ENCODE measurements at regions not wholly inside any gene's neighbourhood (a gene's known extent, or its start where the extent isn't known, plus 50 kb on each side); places are given as distances from the start of the nearest gene placed in this dataset.

DNA sequence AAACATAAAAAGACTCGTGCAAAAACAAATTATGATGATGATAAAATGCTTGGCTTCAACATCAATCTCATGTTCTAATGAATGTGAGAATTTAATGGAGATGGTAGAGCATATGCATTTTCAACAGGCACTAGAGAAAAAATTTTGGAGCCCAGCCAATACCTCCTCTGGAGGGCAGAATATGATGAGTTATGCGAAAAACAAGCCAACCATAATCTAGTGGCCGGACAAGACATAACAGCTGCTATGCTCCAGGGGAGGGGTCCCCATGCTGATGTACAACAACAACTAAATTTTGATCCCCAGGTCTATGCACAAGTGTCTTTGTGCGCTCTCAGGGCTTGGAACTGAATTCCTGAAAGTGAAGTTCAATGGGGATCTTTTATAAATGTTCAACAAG lies 1197.5 kb downstream of the LRFN5 start:
- TF ChIP-seq NFE2L2 (conservative IDR thresholded peaks at IDR 0.05; ENCODE audit: low read length): no peak
- TF ChIP-seq, protein P1, sequence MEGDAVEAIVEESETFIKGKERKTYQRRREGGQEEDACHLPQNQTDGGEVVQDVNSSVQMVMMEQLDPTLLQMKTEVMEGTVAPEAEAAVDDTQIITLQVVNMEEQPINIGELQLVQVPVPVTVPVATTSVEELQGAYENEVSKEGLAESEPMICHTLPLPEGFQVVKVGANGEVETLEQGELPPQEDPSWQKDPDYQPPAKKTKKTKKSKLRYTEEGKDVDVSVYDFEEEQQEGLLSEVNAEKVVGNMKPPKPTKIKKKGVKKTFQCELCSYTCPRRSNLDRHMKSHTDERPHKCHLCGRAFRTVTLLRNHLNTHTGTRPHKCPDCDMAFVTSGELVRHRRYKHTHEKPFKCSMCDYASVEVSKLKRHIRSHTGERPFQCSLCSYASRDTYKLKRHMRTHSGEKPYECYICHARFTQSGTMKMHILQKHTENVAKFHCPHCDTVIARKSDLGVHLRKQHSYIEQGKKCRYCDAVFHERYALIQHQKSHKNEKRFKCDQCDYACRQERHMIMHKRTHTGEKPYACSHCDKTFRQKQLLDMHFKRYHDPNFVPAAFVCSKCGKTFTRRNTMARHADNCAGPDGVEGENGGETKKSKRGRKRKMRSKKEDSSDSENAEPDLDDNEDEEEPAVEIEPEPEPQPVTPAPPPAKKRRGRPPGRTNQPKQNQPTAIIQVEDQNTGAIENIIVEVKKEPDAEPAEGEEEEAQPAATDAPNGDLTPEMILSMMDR (IDR thresholded peaks at IDR 0.05): no peak
- no peak for TF ChIP-seq RNF2 (IDR thresholded peaks at IDR 0.05; ENCODE audit: borderline replicate concordance, low read depth)
- no peak for TF ChIP-seq POLR2A (IDR thresholded peaks at IDR 0.05; ENCODE audit: low read length)
- TF ChIP-seq CEBPB (IDR thresholded peaks at IDR 0.05): no peak
- TF ChIP-seq MAFK (IDR thresholded peaks at IDR 0.05; ENCODE audit: partially characterized antibody): no peak
- no peak for TF ChIP-seq CHD4 (IDR thresholded peaks at IDR 0.05; ENCODE audit: borderline replicate concordance)
- TF ChIP-seq, protein P2, sequence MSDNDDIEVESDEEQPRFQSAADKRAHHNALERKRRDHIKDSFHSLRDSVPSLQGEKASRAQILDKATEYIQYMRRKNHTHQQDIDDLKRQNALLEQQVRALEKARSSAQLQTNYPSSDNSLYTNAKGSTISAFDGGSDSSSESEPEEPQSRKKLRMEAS (IDR thresholded peaks at IDR 0.05): no peak
- TF ChIP-seq JUN (IDR thresholded peaks at IDR 0.05): no peak
- TF ChIP-seq, protein P3, sequence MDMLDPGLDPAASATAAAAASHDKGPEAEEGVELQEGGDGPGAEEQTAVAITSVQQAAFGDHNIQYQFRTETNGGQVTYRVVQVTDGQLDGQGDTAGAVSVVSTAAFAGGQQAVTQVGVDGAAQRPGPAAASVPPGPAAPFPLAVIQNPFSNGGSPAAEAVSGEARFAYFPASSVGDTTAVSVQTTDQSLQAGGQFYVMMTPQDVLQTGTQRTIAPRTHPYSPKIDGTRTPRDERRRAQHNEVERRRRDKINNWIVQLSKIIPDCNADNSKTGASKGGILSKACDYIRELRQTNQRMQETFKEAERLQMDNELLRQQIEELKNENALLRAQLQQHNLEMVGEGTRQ (IDR thresholded peaks at IDR 0.05): no peak
- TF ChIP-seq, protein P4, sequence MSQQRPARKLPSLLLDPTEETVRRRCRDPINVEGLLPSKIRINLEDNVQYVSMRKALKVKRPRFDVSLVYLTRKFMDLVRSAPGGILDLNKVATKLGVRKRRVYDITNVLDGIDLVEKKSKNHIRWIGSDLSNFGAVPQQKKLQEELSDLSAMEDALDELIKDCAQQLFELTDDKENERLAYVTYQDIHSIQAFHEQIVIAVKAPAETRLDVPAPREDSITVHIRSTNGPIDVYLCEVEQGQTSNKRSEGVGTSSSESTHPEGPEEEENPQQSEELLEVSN (IDR thresholded peaks at IDR 0.05; ENCODE audit: borderline replicate concordance, low read depth): no peak
- no peak for TF ChIP-seq POLR2AphosphoS2 (conservative IDR thresholded peaks at IDR 0.05; ENCODE audit: low read length)
